ENCODE measurements at regions not wholly inside any gene's neighbourhood (a gene's known extent, or its start where the extent isn't known, plus 50 kb on each side); places are given as distances from the start of the nearest gene placed in this dataset.

DNA sequence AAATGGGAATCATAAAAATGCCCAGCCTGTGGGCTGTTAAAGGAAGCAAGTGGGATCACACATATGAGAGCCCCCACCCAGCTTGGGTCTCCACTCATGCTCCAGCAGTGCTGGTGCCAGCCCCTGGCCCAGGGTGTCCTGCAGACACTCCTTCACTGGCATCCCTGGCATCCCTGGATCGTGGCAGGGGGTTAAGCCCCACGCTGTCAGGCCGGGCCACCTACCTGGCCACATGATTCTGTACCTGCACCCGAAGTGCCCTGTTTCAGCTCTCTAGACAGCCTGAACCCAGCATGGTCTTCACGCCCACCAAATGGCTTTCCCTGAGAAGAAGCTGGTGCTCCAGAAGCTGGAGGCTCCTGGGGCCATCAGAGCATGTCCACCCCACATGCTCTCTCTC is 137.4 kb downstream of the INHBB start:
- TF ChIP-seq TAF1 (IDR thresholded peaks at IDR 0.05; ENCODE audit: control insufficient read depth, extremely low read depth, insufficient read depth, low read length, severe bottlenecking) = no peak
- TF ChIP-seq POLR2A (conservative IDR thresholded peaks at IDR 0.05) = no peak
- TF ChIP-seq ZZZ3 (IDR thresholded peaks at IDR 0.05) = no peak
- TF ChIP-seq EZH2 (IDR thresholded peaks at IDR 0.05; ENCODE audit: borderline replicate concordance, low read depth, low read length) = no peak
- no peak for TF ChIP-seq CEBPB (tag; IDR thresholded peaks at IDR 0.05)
- TF ChIP-seq STAT5B (CRISPR knock-in tag; IDR thresholded peaks at IDR 0.05) = no peak
- no peak for TF ChIP-seq ZC3H11A (IDR thresholded peaks at IDR 0.05; ENCODE audit: low read depth, low read length)
- TF ChIP-seq TOE1 (IDR thresholded peaks at IDR 0.05; ENCODE audit: borderline replicate concordance) = no peak
- no peak for TF ChIP-seq TOE1 (CRISPR knock-in tag; IDR thresholded peaks at IDR 0.05; ENCODE audit: borderline replicate concordance, low read depth)
- no peak for TF ChIP-seq ZNF830 (CRISPR knock-in tag; IDR thresholded peaks at IDR 0.05)
- TF ChIP-seq, protein P1, sequence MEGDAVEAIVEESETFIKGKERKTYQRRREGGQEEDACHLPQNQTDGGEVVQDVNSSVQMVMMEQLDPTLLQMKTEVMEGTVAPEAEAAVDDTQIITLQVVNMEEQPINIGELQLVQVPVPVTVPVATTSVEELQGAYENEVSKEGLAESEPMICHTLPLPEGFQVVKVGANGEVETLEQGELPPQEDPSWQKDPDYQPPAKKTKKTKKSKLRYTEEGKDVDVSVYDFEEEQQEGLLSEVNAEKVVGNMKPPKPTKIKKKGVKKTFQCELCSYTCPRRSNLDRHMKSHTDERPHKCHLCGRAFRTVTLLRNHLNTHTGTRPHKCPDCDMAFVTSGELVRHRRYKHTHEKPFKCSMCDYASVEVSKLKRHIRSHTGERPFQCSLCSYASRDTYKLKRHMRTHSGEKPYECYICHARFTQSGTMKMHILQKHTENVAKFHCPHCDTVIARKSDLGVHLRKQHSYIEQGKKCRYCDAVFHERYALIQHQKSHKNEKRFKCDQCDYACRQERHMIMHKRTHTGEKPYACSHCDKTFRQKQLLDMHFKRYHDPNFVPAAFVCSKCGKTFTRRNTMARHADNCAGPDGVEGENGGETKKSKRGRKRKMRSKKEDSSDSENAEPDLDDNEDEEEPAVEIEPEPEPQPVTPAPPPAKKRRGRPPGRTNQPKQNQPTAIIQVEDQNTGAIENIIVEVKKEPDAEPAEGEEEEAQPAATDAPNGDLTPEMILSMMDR (IDR thresholded peaks at IDR 0.05 in 2 of 3, conservative IDR thresholded peaks at IDR 0.05 in 1 of 3; ENCODE audit: insufficient read depth in 2 of 3, low read depth in 1 of 3, low read length in 3 of 3) = no peak
- no peak for TF ChIP-seq HDAC6 (IDR thresholded peaks at IDR 0.05; ENCODE audit: low read depth, low read length)
- TF ChIP-seq, protein P2, sequence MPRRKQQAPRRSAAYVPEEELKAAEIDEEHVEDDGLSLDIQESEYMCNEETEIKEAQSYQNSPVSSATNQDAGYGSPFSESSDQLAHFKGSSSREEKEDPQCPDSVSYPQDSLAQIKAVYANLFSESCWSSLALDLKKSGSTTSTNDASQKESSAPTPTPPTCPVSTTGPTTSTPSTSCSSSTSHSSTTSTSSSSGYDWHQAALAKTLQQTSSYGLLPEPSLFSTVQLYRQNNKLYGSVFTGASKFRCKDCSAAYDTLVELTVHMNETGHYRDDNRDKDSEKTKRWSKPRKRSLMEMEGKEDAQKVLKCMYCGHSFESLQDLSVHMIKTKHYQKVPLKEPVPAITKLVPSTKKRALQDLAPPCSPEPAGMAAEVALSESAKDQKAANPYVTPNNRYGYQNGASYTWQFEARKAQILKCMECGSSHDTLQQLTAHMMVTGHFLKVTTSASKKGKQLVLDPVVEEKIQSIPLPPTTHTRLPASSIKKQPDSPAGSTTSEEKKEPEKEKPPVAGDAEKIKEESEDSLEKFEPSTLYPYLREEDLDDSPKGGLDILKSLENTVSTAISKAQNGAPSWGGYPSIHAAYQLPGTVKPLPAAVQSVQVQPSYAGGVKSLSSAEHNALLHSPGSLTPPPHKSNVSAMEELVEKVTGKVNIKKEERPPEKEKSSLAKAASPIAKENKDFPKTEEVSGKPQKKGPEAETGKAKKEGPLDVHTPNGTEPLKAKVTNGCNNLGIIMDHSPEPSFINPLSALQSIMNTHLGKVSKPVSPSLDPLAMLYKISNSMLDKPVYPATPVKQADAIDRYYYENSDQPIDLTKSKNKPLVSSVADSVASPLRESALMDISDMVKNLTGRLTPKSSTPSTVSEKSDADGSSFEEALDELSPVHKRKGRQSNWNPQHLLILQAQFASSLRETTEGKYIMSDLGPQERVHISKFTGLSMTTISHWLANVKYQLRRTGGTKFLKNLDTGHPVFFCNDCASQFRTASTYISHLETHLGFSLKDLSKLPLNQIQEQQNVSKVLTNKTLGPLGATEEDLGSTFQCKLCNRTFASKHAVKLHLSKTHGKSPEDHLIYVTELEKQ (CRISPR knock-in tag; IDR thresholded peaks at IDR 0.05) = no peak
- TF ChIP-seq ARHGAP35 (IDR thresholded peaks at IDR 0.05; ENCODE audit: partially characterized antibody) = no peak
- TF ChIP-seq, protein P3, sequence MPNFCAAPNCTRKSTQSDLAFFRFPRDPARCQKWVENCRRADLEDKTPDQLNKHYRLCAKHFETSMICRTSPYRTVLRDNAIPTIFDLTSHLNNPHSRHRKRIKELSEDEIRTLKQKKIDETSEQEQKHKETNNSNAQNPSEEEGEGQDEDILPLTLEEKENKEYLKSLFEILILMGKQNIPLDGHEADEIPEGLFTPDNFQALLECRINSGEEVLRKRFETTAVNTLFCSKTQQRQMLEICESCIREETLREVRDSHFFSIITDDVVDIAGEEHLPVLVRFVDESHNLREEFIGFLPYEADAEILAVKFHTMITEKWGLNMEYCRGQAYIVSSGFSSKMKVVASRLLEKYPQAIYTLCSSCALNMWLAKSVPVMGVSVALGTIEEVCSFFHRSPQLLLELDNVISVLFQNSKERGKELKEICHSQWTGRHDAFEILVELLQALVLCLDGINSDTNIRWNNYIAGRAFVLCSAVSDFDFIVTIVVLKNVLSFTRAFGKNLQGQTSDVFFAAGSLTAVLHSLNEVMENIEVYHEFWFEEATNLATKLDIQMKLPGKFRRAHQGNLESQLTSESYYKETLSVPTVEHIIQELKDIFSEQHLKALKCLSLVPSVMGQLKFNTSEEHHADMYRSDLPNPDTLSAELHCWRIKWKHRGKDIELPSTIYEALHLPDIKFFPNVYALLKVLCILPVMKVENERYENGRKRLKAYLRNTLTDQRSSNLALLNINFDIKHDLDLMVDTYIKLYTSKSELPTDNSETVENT (CRISPR knock-in tag; IDR thresholded peaks at IDR 0.05) = no peak
